ENCODE measurements at regions not wholly inside any gene's neighbourhood (a gene's known extent, or its start where the extent isn't known, plus 50 kb on each side); places are given as distances from the start of the nearest gene placed in this dataset.
"Not testable (repeated sequence)": the region's sequence is repeated elsewhere in the genome, so short reads cannot be mapped to it uniquely, and the experiment has no call there.

- no peak for DNase-seq
Measured at GRCh38 chr7:52571026-52571425, 464.4 kb upstream of the POM121L12 start.

GRCh38 chr7:52569151-52569550 is 466.3 kb upstream of the POM121L12 start:
- DNase-seq = no peak

GRCh38 chr7:52565974-52566373 is 469.5 kb upstream of the POM121L12 start:
- DNase-seq = no peak

GRCh38 chr7:52555805-52556204 is 479.6 kb upstream of the POM121L12 start:
- no peak for DNase-seq

GRCh38 chr7:52547308-52547910 is 488.0 kb upstream of the POM121L12 start:
- DNase-seq = no peak

GRCh38 chr7:52541198-52541765 is 494.2 kb upstream of the POM121L12 start:
- DNase-seq = not testable (repeated sequence)

- no peak for DNase-seq
Measured at GRCh38 chr7:52540041-52540440, 495.4 kb upstream of the POM121L12 start.

- no peak for DNase-seq
Measured at GRCh38 chr7:52539414-52539813, 496.0 kb upstream of the POM121L12 start.

GRCh38 chr7:52537051-52537450 is 498.4 kb upstream of the POM121L12 start:
- DNase-seq = no peak

GRCh38 chr7:52525772-52526341 is 509.6 kb upstream of the POM121L12 start:
- DNase-seq = no peak

GRCh38 chr7:52518869-52519268 is 516.6 kb upstream of the POM121L12 start:
- DNase-seq = no peak

GRCh38 chr7:52512656-52513055 is 522.8 kb upstream of the POM121L12 start:
- no peak for DNase-seq

- no peak for DNase-seq
Measured at GRCh38 chr7:52507546-52508255, 527.7 kb upstream of the POM121L12 start.

GRCh38 chr7:52506325-52506724 is 529.1 kb upstream of the POM121L12 start:
- DNase-seq = no peak

GRCh38 chr7:52504561-52504960 is 530.9 kb upstream of the POM121L12 start:
- DNase-seq = no peak

- DNase-seq = no peak
Measured at GRCh38 chr7:52502281-52502680, 533.2 kb upstream of the POM121L12 start.

- no peak for DNase-seq
Measured at GRCh38 chr7:52501696-52502095, 533.7 kb upstream of the POM121L12 start.

GRCh38 chr7:52500841-52501240 is 534.6 kb upstream of the POM121L12 start:
- no peak for DNase-seq

GRCh38 chr7:52498366-52498765 is 537.1 kb upstream of the POM121L12 start:
- no peak for DNase-seq

- DNase-seq = no peak
Measured at GRCh38 chr7:52486267-52486666, 549.2 kb upstream of the POM121L12 start.

- DNase-seq = no peak
Measured at GRCh38 chr7:52482076-52482475, 553.4 kb upstream of the POM121L12 start.

- DNase-seq = no peak
Measured at GRCh38 chr7:52481571-52481970, 553.9 kb upstream of the POM121L12 start.

GRCh38 chr7:52479990-52480389 is 555.4 kb upstream of the POM121L12 start:
- DNase-seq = no peak

- DNase-seq = no peak
Measured at GRCh38 chr7:52475001-52475582, 560.3 kb upstream of the POM121L12 start.

All from activated CD4-positive, alpha-beta T cell treated with anti-CD3 and anti-CD28 coated beads, Interleukin-2, amount 50 U/mL, for 1 hour (primary cell).